GM21529 (cell line): ENCODE measurements at regions not wholly inside any gene's neighbourhood (a gene's known extent, or its start where the extent isn't known, plus 50 kb on each side); places are given as distances from the start of the nearest gene placed in this dataset.

Source experiments
- ATAC-seq: cut with Tn5 transposase; IDR thresholded peaks from one replicate; pipeline ENCODE4 v1.9.1; 2021; ENCODE audit not compliant: unreplicated experiment

DNA sequence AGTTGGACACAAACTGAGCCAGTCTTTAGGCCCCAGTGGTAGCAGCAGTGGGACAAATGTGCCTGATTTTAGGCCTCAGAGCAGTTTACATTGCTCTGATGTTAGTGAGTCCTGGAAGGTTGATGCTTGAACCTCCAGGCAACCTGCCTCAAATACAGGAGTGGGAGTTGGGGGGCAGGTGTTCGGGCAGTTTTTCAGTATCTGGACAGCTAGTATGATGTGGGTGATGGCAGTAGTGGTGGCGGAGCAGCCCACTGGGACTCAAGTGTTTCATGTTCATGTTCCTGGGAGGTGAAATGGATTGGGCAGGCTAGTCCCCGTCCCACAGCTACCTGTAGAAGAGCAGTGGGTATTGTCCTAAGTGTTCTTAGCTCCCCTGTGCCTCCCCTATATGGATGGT, 857.8 kb downstream of the JRKL start:
- ATAC-seq = no peak

DNA sequence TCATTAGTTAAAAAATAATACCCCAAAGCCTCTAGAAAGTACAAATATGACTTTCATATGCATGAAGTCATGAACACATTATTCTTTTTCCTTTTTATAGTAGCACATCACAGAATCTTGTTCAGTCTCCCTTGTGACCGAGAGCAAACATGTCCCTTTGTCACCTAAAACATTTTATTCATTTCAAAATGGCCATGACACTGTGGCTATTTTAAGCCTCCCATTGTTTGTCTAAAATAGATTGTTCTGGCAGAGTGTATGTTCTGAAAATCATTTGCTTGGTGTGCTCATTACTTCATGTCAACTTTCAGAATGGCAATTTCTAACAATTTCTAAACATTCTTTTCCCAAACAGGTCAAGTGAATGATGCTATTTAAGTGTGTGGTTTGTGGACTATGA, 865.0 kb downstream of the JRKL start:
- no peak for ATAC-seq

DNA sequence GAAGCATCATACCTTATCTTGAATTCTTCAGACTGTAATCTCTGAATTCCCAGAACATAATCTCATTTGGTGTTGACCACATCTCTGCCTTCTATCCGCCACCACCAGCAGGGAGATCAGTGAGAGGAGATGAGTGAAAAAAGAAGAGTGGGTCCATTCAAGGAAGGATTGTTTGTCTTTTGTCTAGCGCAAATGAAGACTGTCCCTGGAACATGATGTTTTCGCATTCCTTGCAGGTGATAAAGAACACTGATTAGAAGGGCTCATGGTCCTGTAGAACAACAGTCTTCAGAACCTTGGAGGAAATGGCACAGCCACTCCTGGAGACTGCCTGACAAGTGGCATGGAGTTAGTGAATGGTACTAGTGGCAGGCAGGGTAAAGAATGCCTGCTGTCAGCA, 869.6 kb downstream of the JRKL start:
- no peak for ATAC-seq

DNA sequence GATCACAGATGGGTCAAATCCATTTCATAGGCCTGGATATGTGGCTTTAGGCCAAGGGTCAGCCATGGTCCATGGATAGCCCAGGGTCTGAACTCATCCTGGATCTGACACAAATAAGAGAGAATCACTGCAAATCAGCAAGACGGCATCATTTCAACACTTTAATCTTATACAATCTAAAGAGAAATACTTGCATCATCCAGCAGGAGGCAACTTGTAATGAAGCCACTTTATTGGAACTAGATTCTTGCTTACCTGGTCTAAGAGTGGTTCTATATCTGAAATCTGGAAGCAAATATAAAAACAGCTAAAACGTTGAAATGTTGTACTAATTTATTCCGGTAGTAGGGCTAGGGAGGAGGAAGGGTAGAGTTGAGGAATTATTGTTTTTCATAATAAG, 870.1 kb downstream of the JRKL start:
- ATAC-seq = no peak

DNA sequence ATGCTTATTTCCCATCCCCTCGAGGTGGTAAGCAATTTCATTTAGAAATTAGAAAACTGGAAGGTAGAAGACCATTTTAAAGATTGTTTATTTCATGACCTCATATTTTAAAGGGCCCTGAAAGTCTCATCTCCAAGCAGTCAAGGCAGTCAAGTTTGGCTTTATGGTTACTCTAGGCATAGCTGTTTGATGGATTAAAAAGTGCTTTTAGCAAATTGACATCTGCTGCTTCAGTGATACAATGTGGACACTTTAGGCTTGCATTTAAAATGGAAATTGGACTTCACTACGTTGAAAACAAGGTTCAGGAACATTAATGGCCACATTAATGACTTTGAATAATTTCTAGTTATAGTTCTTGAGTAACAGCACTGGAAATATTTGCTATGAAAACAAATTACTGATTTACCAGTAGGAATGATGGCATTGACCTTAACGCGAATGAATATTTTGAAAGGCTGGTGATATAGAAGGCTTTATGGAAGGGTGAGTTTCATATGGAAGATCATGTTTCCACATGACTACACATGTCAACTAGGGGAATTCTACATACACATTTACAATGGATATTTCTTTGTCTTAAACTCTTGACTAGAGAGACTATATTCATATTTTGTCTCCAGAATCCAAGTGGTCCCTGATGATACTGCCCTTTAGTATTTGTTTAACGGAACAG, 873.5 kb downstream of the JRKL start:
- no peak for ATAC-seq

DNA sequence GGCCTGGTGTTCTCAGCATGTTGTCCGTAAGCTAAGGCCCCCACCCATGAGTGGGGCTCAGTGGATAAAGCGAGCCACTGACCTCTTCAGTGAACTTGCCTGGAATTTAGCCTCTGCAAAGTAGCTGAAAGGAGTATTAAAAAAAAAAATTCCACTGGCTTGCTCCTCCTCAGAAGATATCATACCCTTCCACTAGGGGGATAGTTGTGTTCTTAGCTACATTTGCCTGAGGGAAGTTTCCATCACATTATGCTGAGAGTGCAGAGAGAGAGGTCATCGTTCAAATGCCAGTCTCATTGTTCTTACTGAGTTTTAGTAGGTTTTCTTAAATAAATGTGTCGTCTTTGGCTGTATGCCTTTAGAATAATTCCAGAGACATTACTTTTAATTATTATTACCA, 879.7 kb downstream of the JRKL start:
- ATAC-seq = no peak

DNA sequence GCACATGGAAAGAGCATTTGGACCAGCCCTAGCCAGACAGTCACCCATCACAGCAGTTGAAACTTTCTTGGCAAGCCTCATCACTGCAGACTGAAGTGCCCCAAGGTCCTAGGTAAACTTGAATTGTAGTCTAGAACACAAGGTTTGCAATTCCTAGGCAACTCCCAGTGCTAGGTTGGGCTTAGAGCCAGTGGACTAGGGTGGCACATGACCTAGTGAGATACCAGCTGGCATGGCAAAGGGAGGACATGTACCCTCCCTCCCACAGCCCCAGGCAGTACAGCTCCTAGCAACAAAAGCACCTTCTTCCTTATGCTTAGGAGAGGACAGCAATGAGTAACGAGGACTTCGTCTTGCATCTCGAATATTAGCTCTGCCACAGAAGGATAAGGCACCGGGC, 889.5 kb downstream of the JRKL start:
- no peak for ATAC-seq

DNA sequence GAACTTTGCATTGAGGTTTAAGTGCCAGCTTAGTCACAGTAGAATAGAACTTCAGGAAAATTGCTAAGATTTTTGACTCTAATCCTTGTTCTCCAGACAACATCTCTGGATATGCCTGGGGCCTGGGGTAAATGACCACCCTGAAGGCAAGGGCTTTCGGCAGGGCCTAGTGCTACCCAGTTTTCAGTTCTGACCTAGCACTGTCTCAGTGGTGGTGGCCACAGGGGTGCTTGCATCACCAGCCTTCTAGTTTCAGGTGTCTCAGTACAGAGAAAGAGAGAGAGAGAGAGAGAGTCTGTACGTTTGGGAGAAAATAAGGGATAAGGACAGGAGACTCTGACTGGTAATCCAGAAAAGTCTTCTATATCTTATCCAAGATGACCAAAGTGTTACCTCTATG, 890.5 kb downstream of the JRKL start:
- ATAC-seq = no peak

DNA sequence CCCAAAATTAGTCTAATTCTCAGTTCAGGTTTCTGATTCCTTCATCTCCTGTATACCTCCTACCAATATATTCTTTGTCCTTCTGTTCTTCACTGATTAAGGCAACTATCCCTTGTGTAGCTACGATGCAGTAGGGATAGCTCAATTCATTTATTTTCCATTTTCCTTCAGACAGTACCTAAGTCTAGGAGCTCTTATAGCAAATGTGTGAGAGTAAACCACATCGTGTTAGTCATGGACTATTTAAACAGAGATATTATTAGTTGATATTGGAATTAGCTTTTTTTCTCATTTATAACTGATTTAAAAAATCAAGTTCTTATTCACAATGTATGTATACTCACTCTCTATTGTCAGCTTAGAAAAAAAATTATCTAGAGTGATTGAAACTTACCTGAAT, 900.0 kb downstream of the JRKL start:
- ATAC-seq = no peak

DNA sequence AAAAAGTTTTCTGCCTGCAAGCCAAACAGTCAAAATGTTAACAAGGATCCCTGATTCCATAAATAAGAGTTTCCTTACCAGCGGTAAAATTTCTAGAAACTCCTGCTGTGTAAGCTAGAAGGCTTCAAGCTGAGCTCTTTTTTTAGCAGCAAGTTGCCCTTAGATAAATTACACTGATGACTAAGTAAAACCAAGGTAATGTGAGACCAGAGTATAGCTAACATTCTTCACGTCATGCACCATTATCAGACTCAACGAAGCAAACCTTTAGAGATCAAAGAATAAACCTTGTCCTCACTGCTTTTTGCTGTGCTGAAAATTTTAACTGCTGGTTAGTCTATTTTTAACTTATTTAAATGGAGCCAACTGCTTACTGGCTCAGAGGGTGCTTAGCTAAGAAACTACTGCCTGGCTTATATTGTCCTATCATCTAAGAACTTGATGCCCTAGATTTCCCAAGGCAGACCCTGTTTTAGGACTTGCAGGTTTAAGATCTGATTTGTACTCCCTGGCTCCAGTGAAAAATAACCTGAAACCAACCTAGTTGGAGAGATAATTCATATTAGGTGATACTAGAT, 900.7 kb downstream of the JRKL start:
- no peak for ATAC-seq

DNA sequence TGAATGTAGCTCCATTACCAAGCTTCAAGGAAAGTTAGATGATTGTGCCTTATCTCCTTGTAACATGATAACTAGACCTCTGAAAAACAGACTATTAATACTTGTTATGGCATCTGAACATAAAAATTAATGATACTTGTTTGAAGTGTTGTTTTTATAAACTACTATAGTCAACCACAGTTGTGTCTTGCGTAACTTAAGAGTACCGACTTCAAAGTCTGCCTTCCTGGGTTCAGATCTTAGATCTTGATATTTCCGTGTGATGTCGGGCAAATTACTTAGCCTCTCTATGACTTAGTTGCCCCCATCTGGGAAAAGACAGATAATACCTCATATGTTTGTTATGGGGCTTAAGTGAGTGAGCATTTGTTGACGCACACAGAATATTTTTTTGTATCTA, 906.5 kb downstream of the JRKL start:
- ATAC-seq = no peak

DNA sequence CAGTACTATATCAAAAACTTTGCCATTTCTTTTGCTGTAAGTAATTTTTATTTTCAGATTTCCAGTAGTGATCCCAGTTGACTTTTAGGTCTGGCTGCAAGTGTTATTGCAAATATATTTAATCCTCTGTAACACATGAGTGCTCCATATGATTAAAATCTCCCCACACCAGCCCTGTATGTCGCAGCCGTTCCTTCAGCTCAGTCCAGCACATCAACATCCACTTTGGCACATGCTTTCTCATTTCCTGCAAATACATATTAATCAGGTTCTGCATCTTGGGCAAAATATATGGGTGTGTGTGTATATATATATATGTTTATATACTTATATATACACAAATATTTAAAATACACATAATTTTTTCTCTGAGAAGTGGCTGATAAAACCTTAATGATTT, 919.5 kb downstream of the JRKL start:
- no peak for ATAC-seq

DNA sequence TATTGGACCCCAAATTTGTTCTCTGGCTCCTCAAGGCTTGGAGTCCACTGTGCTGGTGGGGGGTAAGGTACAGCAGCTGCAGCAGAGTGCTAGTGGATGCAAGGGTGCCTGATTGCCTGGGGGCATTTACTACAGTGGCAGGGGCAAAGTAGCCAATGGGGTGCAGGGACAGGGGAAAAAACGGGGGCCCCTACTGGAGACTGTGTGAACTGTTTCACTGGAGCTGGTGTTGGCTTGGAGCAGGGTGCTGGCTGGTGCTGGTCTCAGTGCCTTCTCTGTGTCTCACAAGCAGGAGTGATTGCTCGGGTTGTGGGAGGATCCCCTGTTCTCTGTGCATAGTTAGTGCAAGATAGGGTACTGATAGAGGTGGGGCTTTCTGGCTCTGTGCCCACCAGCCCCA, 935.9 kb downstream of the JRKL start:
- no peak for ATAC-seq

DNA sequence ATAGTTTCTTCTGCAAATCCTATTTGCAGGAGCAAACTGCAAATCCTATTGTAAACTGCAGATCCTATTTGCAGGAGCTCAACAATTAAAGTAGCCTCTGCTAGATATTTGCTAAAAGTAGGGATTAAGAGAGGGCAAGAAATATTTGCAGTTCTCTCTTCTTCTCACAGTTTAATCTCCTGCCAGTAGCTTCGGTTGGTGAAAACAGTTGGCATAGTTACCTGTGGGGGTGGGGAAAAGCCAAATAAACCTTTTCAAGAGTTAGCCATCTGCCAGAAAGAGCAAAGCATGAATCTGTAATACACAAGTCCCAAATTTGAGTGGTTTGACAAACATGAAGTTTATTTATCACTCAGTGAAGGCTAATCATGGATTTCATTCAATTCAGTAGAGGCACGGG, 942.5 kb downstream of the JRKL start:
- ATAC-seq = no peak

DNA sequence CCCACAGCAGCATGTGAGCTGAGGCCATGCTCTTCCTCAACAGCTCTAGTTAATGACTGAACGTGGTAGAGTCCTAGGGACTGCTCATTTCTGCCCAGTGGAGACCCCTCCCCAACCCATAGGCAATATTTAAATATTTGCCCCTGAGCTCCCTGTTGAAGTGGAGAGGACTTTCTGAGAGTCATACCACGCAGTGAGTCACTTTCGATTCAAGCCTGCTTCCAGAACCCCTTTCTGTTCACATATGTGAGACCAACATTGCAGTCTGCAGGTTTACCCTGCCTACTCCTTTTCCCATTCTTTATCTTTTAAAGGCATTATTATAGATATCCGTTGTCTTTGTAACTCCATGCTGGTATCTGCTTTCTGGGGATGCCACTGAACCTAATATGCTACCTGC, 946.3 kb downstream of the JRKL start:
- no peak for ATAC-seq

DNA sequence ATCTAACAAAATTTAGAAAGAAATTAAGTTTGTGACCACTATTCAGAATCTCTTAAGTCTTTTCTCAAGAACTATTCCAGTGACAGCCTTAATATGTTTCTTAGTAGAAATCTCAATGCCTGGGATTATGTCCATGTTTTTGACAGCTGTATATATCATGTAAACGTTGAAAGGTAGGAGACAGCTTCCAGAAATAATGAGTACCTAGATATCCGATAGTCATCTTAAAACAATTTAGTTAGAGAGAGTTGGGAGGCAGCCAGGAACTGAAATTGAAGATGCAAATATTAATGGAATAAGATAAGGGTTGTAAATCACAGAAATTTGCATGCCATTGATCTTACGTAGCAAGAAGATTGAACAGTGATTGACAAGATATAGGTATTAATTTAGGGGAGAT, 955.2 kb downstream of the JRKL start:
- ATAC-seq = no peak

DNA sequence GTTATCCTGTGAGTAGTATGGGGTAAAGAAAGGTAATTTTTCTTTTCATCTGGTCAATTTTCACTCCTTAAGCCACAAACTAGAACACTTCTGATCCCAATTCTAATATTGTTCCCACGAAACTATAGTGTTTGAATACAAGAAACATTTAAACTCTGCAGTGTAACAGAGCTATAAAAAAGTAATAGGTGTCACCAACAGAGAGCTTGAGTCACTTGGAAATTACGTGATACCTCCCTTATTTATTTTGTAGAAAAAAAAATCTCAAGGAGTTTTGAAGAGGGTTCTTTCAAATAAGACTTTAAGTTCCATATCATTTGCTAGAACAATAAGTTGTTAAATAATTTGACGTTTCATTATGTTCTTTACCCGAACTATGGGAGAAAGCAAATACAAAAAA, 959.4 kb downstream of the JRKL start:
- ATAC-seq = no peak

DNA sequence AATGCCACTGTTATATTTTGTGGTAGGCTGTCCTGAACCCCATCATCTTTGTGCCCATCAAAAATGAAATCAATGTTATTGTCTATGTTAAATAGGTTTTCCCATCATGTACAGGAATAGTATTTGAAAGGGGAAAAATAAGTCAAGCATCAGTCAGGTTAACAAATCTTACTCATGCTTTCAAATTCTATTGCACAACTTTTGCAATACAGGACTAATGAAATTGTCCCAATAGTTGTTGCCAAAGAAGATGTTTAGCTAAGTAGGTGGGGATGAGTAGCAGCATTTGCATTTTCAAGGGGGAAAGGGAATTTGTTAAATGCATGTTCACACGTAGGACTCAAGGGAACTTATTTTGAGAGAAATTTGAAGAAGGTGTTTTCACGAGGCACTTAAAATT, 962.1 kb downstream of the JRKL start:
- no peak for ATAC-seq

DNA sequence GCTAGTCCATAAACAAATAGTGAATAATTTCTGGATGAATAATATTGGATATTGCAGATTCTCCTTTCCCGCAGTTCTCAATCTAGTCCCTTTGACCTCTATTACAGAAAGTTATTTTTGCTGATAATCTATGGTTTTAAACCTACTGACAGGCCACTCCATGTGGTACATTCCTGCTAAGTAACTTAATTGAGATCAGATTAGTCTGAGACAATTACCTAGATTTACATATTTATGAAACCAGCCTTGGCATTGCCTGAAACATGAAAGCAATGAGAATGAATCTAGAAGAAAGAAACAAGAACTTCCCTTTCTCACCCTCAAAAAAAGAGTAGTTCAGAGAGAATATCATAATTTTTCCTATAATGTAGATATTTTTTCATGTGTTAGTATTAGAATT, 964.2 kb downstream of the JRKL start:
- ATAC-seq = no peak

DNA sequence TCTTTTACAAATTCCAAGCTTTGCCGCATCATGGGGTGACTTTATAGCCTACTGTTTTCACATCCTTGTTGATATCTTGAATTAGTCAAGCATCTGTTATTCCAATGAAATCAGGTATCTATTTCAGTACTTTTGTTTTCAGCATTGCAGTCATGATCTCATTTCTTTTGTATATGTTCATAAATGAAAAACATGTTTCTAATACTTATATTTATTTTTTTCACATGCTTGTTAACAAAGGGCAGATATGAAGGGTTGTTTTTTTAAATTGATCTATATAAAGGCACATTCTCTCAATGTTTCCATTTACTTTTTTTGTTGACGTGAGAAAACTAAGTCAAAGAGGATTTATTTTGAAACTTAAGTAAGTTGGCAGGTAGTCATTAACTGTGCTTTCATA, 964.8 kb downstream of the JRKL start:
- ATAC-seq = no peak

DNA sequence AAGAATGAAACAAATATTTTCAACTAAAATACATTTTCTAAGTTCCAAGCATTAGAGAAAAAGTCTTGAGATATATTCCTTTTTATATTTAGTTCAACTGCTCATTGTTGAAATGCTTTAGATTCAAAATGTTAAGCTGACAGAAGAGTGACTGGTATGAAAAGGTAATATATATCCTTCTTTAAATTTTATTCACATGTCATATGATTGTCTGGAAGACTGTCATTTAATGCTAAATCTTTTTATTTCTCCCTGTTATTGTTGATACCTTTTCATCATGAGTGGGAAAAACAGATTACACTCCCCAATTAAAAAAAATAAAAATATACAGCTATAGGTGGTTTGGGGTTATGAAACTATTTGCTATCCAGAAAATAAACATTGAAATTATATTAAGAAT, 965.4 kb downstream of the JRKL start:
- no peak for ATAC-seq

DNA sequence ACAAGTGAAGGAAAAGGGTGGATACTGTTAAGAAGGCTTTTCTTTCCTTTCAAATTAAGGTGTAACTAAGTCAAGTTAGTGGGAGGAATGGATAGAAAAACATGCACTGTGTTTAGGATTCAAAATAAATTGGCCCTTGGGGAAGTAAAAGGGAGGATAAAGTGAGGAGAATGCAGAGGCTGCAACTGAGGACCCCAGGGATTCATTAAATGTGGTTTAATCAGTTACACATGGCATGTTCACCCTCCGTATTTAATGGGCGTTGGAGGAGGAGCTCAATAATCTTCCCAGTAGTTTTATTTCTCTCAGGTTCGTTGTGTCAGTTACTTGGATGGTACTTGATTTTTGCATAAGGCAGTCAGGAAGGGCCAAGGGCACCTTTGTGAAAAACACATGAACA, 966.3 kb downstream of the JRKL start:
- ATAC-seq = no peak

DNA sequence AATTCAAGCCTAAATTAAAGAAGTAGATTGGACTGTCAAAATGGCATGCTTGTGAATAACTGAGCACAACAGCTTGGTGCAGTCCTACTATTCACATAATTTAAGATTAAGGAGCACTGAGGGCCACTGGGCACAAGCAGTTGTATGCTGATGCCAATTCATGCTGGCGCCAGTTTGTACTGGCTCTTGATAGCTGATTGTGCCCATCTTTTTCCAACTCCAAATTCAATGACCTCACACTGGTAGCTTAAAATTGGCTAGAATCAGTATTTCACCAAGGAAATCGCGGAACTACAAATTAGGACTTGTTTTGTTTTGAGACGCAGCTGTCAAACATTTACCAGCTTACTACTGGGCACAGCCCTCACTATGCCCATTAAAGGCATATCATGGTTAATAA, 969.2 kb downstream of the JRKL start:
- no peak for ATAC-seq
